Liver (tissue), 7 donors: ENCODE measurements at regions not wholly inside any gene's neighbourhood (a gene's known extent, or its start where the extent isn't known, plus 50 kb on each side); places are given as distances from the start of the nearest gene placed in this dataset.

Experiments used
- DNase-seq: peaks from one replicate; pipeline ENCODE4 v3.0.0-alpha.2; 2017; ENCODE audit warnings: low spot score
- H3K27ac ChIP-seq, 2 donors: one replicate each; pipeline ENCODE4 v1.7.0; 2013; ENCODE audit warnings: inconsistent platforms in 2 of 2, low read length in 2 of 2, control low read depth in 1 of 2, low read depth in 1 of 2, mild to moderate bottlenecking in 1 of 2
- H3K27me3 ChIP-seq, 4 donors: one replicate each; pipeline versions ENCODE4 v1.6.1 to v1.7.0; 2013; ENCODE audit warnings: low read length in 3 of 4, inconsistent platforms in 1 of 4, mild to moderate bottlenecking in 1 of 4, moderate library complexity in 1 of 4; ENCODE audit not compliant: control insufficient read depth in 4 of 4, insufficient read depth in 4 of 4
- H3K36me3 ChIP-seq, 4 donors: one replicate each; pipeline versions ENCODE4 v1.6.1 to v1.7.0; 2013; ENCODE audit warnings: low read length in 3 of 4, mild to moderate bottlenecking in 3 of 4, low read depth in 1 of 4, moderate library complexity in 1 of 4; ENCODE audit not compliant: control insufficient read depth in 4 of 4, insufficient read depth in 3 of 4
- H3K4me1 ChIP-seq, 4 donors: one replicate each; pipeline versions ENCODE4 v1.6.1 to v1.7.0; 2013; ENCODE audit warnings: low read length in 3 of 4, mild to moderate bottlenecking in 3 of 4, moderate library complexity in 1 of 4; ENCODE audit not compliant: control insufficient read depth in 4 of 4, insufficient read depth in 4 of 4
- H3K4me3 ChIP-seq, 3 donors: one replicate each; pipeline versions ENCODE4 v1.6.1 to v1.7.0; 2013; ENCODE audit warnings: low read length in 3 of 3, control low read depth in 1 of 3, low read depth in 1 of 3, mild to moderate bottlenecking in 1 of 3
- H3K9ac ChIP-seq, 2 donors: one replicate each; pipeline ENCODE4 v1.7.0; 2013; ENCODE audit warnings: low read length in 2 of 2, mild to moderate bottlenecking in 2 of 2, moderate library complexity in 2 of 2, control low read depth in 1 of 2, low read depth in 1 of 2
- H3K9me3 ChIP-seq, 4 donors: one replicate each; pipeline versions ENCODE4 v1.6.1 to v1.7.0; 2013; ENCODE audit warnings: low read length in 3 of 4; ENCODE audit not compliant: control insufficient read depth in 4 of 4
- ATF3 ChIP-seq: IDR thresholded peaks from 2 replicates; pipeline ENCODE4 v1.6.1; 2016; ENCODE audit warnings: antibody characterized with exemption
- EGR1 ChIP-seq, 2 donors: IDR thresholded peaks; 2 replicates each; pipeline ENCODE4 v1.6.1; 2016 to 2018; ENCODE audit warnings: antibody characterized with exemption in 2 of 2, low read depth in 2 of 2
- FOXA1 ChIP-seq: IDR thresholded peaks from 2 replicates; pipeline ENCODE4 v1.6.1; 2016; ENCODE audit warnings: antibody characterized with exemption
- FOXA2 ChIP-seq: IDR thresholded peaks from 2 replicates; pipeline ENCODE4 v1.6.1; 2016; ENCODE audit warnings: antibody characterized with exemption
- GABPA ChIP-seq, 2 donors: IDR thresholded peaks in 1 of 2; conservative IDR thresholded peaks in 1 of 2; 2 replicates each; pipeline ENCODE4 v1.6.1; 2016; ENCODE audit warnings: antibody characterized with exemption in 2 of 2, mild to moderate bottlenecking in 1 of 2, moderate library complexity in 1 of 2
- HNF4G ChIP-seq: IDR thresholded peaks from 2 replicates; pipeline ENCODE4 v1.6.1; 2016; ENCODE audit warnings: antibody characterized with exemption
- JUND ChIP-seq, 2 donors: IDR thresholded peaks; 2 replicates each; pipeline ENCODE4 v1.6.1; 2016; ENCODE audit warnings: antibody characterized with exemption in 2 of 2
- MAX ChIP-seq: IDR thresholded peaks from 2 replicates; pipeline ENCODE4 v1.6.1; 2016; ENCODE audit warnings: antibody characterized with exemption
- NR2F2 ChIP-seq: IDR thresholded peaks from 2 replicates; pipeline ENCODE4 v1.6.1; 2016; ENCODE audit warnings: antibody characterized with exemption
- RAD21 ChIP-seq, 2 donors: IDR thresholded peaks; 2 replicates each; pipeline ENCODE4 v1.6.1; 2016; ENCODE audit warnings: antibody characterized with exemption in 2 of 2, mild to moderate bottlenecking in 2 of 2
- REST ChIP-seq: IDR thresholded peaks from 2 replicates; pipeline ENCODE4 v1.6.1; 2016; ENCODE audit warnings: antibody characterized with exemption, mild to moderate bottlenecking
- RXRA ChIP-seq, 2 donors: IDR thresholded peaks; 2 replicates each; pipeline ENCODE4 v1.6.1; 2017 to 2018; ENCODE audit warnings: antibody characterized with exemption in 2 of 2, mild to moderate bottlenecking in 1 of 2
- SP1 ChIP-seq: IDR thresholded peaks from 2 replicates; pipeline ENCODE4 v1.6.1; 2018; ENCODE audit warnings: antibody characterized with exemption, mild to moderate bottlenecking
- TAF1 ChIP-seq: conservative IDR thresholded peaks from 2 replicates; pipeline ENCODE4 v1.6.1; 2016; ENCODE audit warnings: antibody characterized with exemption, mild to moderate bottlenecking
- YY1 ChIP-seq: IDR thresholded peaks from 2 replicates; pipeline ENCODE4 v1.6.1; 2016; ENCODE audit warnings: antibody characterized with exemption, mild to moderate bottlenecking
- ZBTB33 ChIP-seq: IDR thresholded peaks from 2 replicates; pipeline ENCODE4 v1.6.1; 2016; ENCODE audit warnings: antibody characterized with exemption
- WGBS: extraction: QIAGEN DNeasy Blood & Tissue Kit; methylation state at CpG from one replicate; pipeline ENCODE4 v1.1.7; 2013; 5-methylcytosine and 5-hydroxymethylcytosine counted together
- donor health status: healthy.
- donor health status: healthy.
- donor health status: healthy.
- donor health status: healthy.

GRCh38 chr2:185665251-185665814 is 73.3 kb upstream of the FSIP2 start:
- Histone ChIP-seq H3K4me3 (no peak overlapping the region), H3K9me3 (no peaks in the 10 kb centered on the region), H3K4me1 (no peaks in the 10 kb centered on the region), H3K27ac (no peak overlapping the region), H3K36me3 (no peaks in the 10 kb centered on the region), H3K9ac (no peak overlapping the region), H3K27me3 (no peaks in the 10 kb centered on the region)
- TF ChIP-seq SP1 (no peak), YY1 (no peak)
- DNase-seq = no peak
- 82% methylated on average over 2 of the region's 2 CpGs for WGBS

- Histone ChIP-seq H3K4me1 (no peaks in the 10 kb centered on the region), H3K27me3 (no peaks in the 10 kb centered on the region), H3K4me3 (no peak overlapping the region), H3K9ac (no peak overlapping the region), H3K9me3 (no peaks in the 10 kb centered on the region), H3K27ac (no peak overlapping the region), H3K36me3 (no peaks in the 10 kb centered on the region)
- no peak for DNase-seq
- WGBS = 92% methylated on average over 2 of the region's 2 CpGs
- no peak for TF ChIP-seq FOXA2
- TF ChIP-seq NR2F2 = no peak
Measured at GRCh38 chr2:185667452-185667851, 71.2 kb upstream of the FSIP2 start.

- Histone ChIP-seq H3K4me1 (no peaks in the 10 kb centered on the region), H3K27me3 (no peaks in the 10 kb centered on the region), H3K36me3 (no peaks in the 10 kb centered on the region), H3K4me3 (no peak overlapping the region), H3K27ac (no peak overlapping the region), H3K9ac (no peak overlapping the region), H3K9me3 (no peaks in the 10 kb centered on the region)
- TF ChIP-seq JUND (IDR thresholded peaks at IDR 0.05) (no peak), NR2F2 (no peak), ATF3 (no peak), YY1 (no peak), REST (no peak), TAF1 (no peak), HNF4G (no peak), SP1 (no peak), FOXA1 (no peak), FOXA2 (no peak), MAX (no peak), ZBTB33 (no peak), EGR1 (IDR thresholded peaks at IDR 0.05; ENCODE audit: low read depth in 2 of 2) (no peak), GABPA (IDR thresholded peaks at IDR 0.05 in 1 of 2, conservative IDR thresholded peaks at IDR 0.05 in 1 of 2) (no peak), RXRA (IDR thresholded peaks at IDR 0.05) (no peak), RAD21 (IDR thresholded peaks at IDR 0.05) (no peak)
- DNase-seq = no peak
Measured at GRCh38 chr2:185668710-185669109, 69.9 kb upstream of the FSIP2 start.
